Neutrophil (primary cell): ENCODE measurements at regions not wholly inside any gene's neighbourhood (a gene's known extent, or its start where the extent isn't known, plus 50 kb on each side); places are given as distances from the start of the nearest gene placed in this dataset.

Experiments used
- H3K27ac ChIP-seq: fragments of 200-600 bp; sonication (generic); 2 replicates; pipeline ENCODE4 v1.5.1; 2016; ENCODE audit warnings: mild to moderate bottlenecking, moderate library complexity
- H3K27me3 ChIP-seq: fragments of 200-600 bp; sonication (generic); 2 replicates; pipeline ENCODE4 v1.6.0; 2016; ENCODE audit warnings: mild to moderate bottlenecking
- H3K36me3 ChIP-seq: fragments of 200-600 bp; sonication (generic); 2 replicates; pipeline ENCODE4 v1.5.1; 2017
- H3K4me1 ChIP-seq, 2 experiments: fragments of 200-600 bp in 1 of 2; sonication (generic) in 1 of 2; 1 replicate in 1 of 2; 2 replicates in 1 of 2; pipeline versions ENCODE4 v1.5.1 to v1.6.1; 2013 to 2016; ENCODE audit warnings: low read depth in 1 of 2, low read length in 1 of 2, mild to moderate bottlenecking in 1 of 2, moderate library complexity in 1 of 2; ENCODE audit not compliant: control insufficient read depth in 1 of 2, insufficient read depth in 1 of 2
- H3K4me3 ChIP-seq, 2 experiments: fragments of 200-600 bp in 1 of 2; sonication (generic) in 1 of 2; 1 replicate in 1 of 2; 2 replicates in 1 of 2; pipeline ENCODE4 v1.5.1; 2013 to 2016; ENCODE audit warnings: low read depth in 1 of 2, low read length in 1 of 2, mild to moderate bottlenecking in 1 of 2, moderate library complexity in 1 of 2
- H3K9me3 ChIP-seq: fragments of 200-600 bp; sonication (generic); 2 replicates; pipeline ENCODE4 v1.5.1; 2016
- CTCF ChIP-seq: fragments of 200-600 bp; sonication (generic); IDR thresholded peaks from 2 replicates; pipeline ENCODE4 v1.5.1; 2016; ENCODE audit warnings: antibody characterized with exemption

- Histone ChIP-seq H3K4me1 (no peaks in the 10 kb centered on the region), H3K27me3 (no peaks in the 10 kb centered on the region), H3K36me3 (no peaks in the 10 kb centered on the region), H3K9me3 (no peaks in the 10 kb centered on the region), H3K27ac (no peak overlapping the region), H3K4me3 (no peak overlapping the region)
- TF ChIP-seq CTCF = no peak
These were observed 127.8 kb downstream of the CRLF2 start for GRCh38 chrX:1084689-1085088.

GRCh38 chrX:1076871-1077651 is 135.4 kb downstream of the CRLF2 start:
- no peak overlapping the region for H3K4me3 ChIP-seq
- no peaks in the 10 kb centered on the region for H3K9me3 ChIP-seq
- no peak overlapping the region for H3K27ac ChIP-seq
- H3K36me3 ChIP-seq = no peaks in the 10 kb centered on the region
- H3K27me3 ChIP-seq = peaks cover 15% of the 10 kb centered on the region
- no peaks in the 10 kb centered on the region for H3K4me1 ChIP-seq
- TF ChIP-seq CTCF = no peak

- no peaks in the 10 kb centered on the region for H3K36me3 ChIP-seq
- H3K4me1 ChIP-seq = no peaks in the 10 kb centered on the region
- H3K9me3 ChIP-seq = no peaks in the 10 kb centered on the region
- no peak for TF ChIP-seq CTCF
- H3K27ac ChIP-seq = no peak overlapping the region
- peaks cover 15% of the 10 kb centered on the region for H3K27me3 ChIP-seq
- H3K4me3 ChIP-seq = no peak overlapping the region
These were observed 136.7 kb downstream of the CRLF2 start for GRCh38 chrX:1075741-1076140.

- H3K27ac ChIP-seq = no peak overlapping the region
- H3K9me3 ChIP-seq = no peaks in the 10 kb centered on the region
- TF ChIP-seq CTCF = no peak
- peaks cover 15% of the 10 kb centered on the region for H3K27me3 ChIP-seq
- no peaks in the 10 kb centered on the region for H3K4me1 ChIP-seq
- no peaks in the 10 kb centered on the region for H3K36me3 ChIP-seq
- no peak overlapping the region for H3K4me3 ChIP-seq
These were observed 137.3 kb downstream of the CRLF2 start for GRCh38 chrX:1075156-1075555.

- no peak overlapping the region for H3K27ac ChIP-seq
- no peaks in the 10 kb centered on the region for H3K9me3 ChIP-seq
- no peak overlapping the region for H3K4me3 ChIP-seq
- peaks cover 15% of the 10 kb centered on the region for H3K27me3 ChIP-seq
- H3K4me1 ChIP-seq = no peaks in the 10 kb centered on the region
- no peak for TF ChIP-seq CTCF
- H3K36me3 ChIP-seq = no peaks in the 10 kb centered on the region
These were observed 137.7 kb downstream of the CRLF2 start for GRCh38 chrX:1074755-1075154.
